A673 (cell line): ENCODE measurements at regions not wholly inside any gene's neighbourhood (a gene's known extent, or its start where the extent isn't known, plus 50 kb on each side); places are given as distances from the start of the nearest gene placed in this dataset.

Experiments used
- BruUV-seq: library from RNA; stranded (reverse); fragments of 400-500 nt; replicated peaks from 2 replicates; lab custom pipeline; 2021; lab: Mats Ljungman, UMichigan
- CTCF ChIA-PET: fragments of 300-600 bp; sonication (Branson Sonifier 250); formaldehyde crosslinking; loops from one replicate; lab custom pipeline; 2022; ENCODE audit warnings: antibody characterized with exemption; lab: Charles Lee
- POLR2A ChIA-PET: fragments of 300-600 bp; sonication (Branson Sonifier 250); formaldehyde crosslinking; loops from one replicate; lab custom pipeline; 2022; ENCODE audit warnings: antibody characterized with exemption; ENCODE audit not compliant: low non-redundant PET; lab: Charles Lee
- DNase-seq: peaks from one replicate; pipeline ENCODE4 v3.0.0-alpha.2; 2015; ENCODE audit warnings: low spot score
- H3K27ac ChIP-seq: fragments of 200-600 bp; sonication (generic); 2 replicates; pipeline ENCODE4 v1.5.1; 2016; ENCODE audit warnings: mixed run types, low read depth, mild to moderate bottlenecking, mixed read lengths, antibody characterized with exemption, low read length; ENCODE audit not compliant: poor library complexity, severe bottlenecking
- H3K27me3 ChIP-seq: fragments of 200-600 bp; sonication (generic); replicated peaks from 2 replicates; pipeline ENCODE4 v1.6.1; 2017; ENCODE audit warnings: mixed run types, low read depth, mild to moderate bottlenecking, mixed read lengths, antibody characterized with exemption, low read length; ENCODE audit not compliant: insufficient read depth, poor library complexity
- H3K36me3 ChIP-seq: fragments of 200-600 bp; sonication (generic); 2 replicates; pipeline ENCODE4 v1.6.1; 2016; ENCODE audit warnings: mixed run types, mild to moderate bottlenecking, mixed read lengths, antibody characterized with exemption, low read length; ENCODE audit not compliant: insufficient read depth, poor library complexity, severe bottlenecking
- H3K4me1 ChIP-seq: fragments of 200-600 bp; sonication (generic); 2 replicates; pipeline ENCODE4 v1.6.1; 2017; ENCODE audit warnings: mixed run types, mild to moderate bottlenecking, mixed read lengths, antibody characterized with exemption, low read length; ENCODE audit not compliant: insufficient read depth, poor library complexity, severe bottlenecking
- H3K4me3 ChIP-seq: fragments of 200-600 bp; sonication (generic); 2 replicates; pipeline ENCODE4 v1.5.1; 2016; ENCODE audit warnings: low read depth, mixed run types, mild to moderate bottlenecking, mixed read lengths, low read length; ENCODE audit not compliant: poor library complexity, severe bottlenecking
- H3K9me3 ChIP-seq: fragments of 200-600 bp; sonication (generic); 2 replicates; pipeline ENCODE4 v1.6.1; 2016; ENCODE audit warnings: mixed run types, low read depth, mild to moderate bottlenecking, mixed read lengths, antibody characterized with exemption, low read length; ENCODE audit not compliant: poor library complexity, severe bottlenecking
- CTCF ChIP-seq: fragments of 300-800, 200-600 bp; sonication (generic); conservative IDR thresholded peaks from 2 replicates; pipeline ENCODE4 v1.5.1; 2017; ENCODE audit warnings: low read depth, mild to moderate bottlenecking, antibody characterized with exemption, low read length, moderate library complexity, mixed read lengths
- EZH2 ChIP-seq: fragments of 200-600 bp; sonication (generic); IDR thresholded peaks from 2 replicates; pipeline ENCODE4 v1.6.1; 2017; ENCODE audit warnings: borderline replicate concordance, low read depth, mild to moderate bottlenecking, mixed read lengths, antibody characterized with exemption, low read length; ENCODE audit not compliant: poor library complexity, severe bottlenecking
- intact Hi-C: fragments of 100-400 bp; cut with micrococcal nuclease; formaldehyde crosslinking; loops from one replicate; pipeline ENCODE4 v1.10.0; 2022; ENCODE audit not compliant: unreplicated experiment

GRCh38 chr10:43971306-43971705 lies 322.6 kb upstream of the ZNF32 start:
- Histone ChIP-seq H3K36me3 (no peaks in the 10 kb centered on the region), H3K27me3 (no peaks in the 10 kb centered on the region), H3K4me1 (no peaks in the 10 kb centered on the region), H3K27ac (no peak overlapping the region), H3K4me3 (no peak overlapping the region), H3K9me3 (no peaks in the 10 kb centered on the region)
- DNase-seq: no peak
- ChIA-PET POLR2A (no interaction called here), CTCF (no interaction called here)
- no TSS peak for BruUV-seq
- intact Hi-C loops: no loop called here
- TF ChIP-seq EZH2 (no peak), CTCF (no peak)

GRCh38 chr10:43970717-43971116 lies 322.0 kb upstream of the ZNF32 start:
- no peak for DNase-seq
- Histone ChIP-seq H3K9me3 (no peaks in the 10 kb centered on the region), H3K4me1 (no peaks in the 10 kb centered on the region), H3K27me3 (no peaks in the 10 kb centered on the region), H3K27ac (no peak overlapping the region), H3K4me3 (no peak overlapping the region), H3K36me3 (no peaks in the 10 kb centered on the region)
- TF ChIP-seq CTCF: no peak
- TF ChIP-seq EZH2: no peak
- ChIA-PET POLR2A (no interaction called here), CTCF (no interaction called here)
- intact Hi-C loops: no loop called here
- no TSS peak for BruUV-seq

- DNase-seq: no peak
- TF ChIP-seq CTCF (no peak), EZH2 (no peak)
- H3K36me3 ChIP-seq: no peaks in the 10 kb centered on the region
- ChIA-PET CTCF (no interaction called here), POLR2A (no interaction called here)
- no TSS peak for BruUV-seq
- H3K27me3 ChIP-seq: no peaks in the 10 kb centered on the region
- H3K4me3 ChIP-seq: no peak overlapping the region
- H3K27ac ChIP-seq: no peak overlapping the region
- no peaks in the 10 kb centered on the region for H3K9me3 ChIP-seq
- peaks cover 3% of the 10 kb centered on the region for H3K4me1 ChIP-seq
- intact Hi-C loops: no loop called here
Measured at GRCh38 chr10:43970018-43970698, 321.5 kb upstream of the ZNF32 start.
